ENCODE measurements at regions not wholly inside any gene's neighbourhood (a gene's known extent, or its start where the extent isn't known, plus 50 kb on each side); places are given as distances from the start of the nearest gene placed in this dataset.
A peak's percentile ranks its signal among the peaks of the same experiment; 100 is the strongest.
"Not testable (repeated sequence)": the region's sequence is repeated elsewhere in the genome, so short reads cannot be mapped to it uniquely, and the experiment has no call there.

DNA sequence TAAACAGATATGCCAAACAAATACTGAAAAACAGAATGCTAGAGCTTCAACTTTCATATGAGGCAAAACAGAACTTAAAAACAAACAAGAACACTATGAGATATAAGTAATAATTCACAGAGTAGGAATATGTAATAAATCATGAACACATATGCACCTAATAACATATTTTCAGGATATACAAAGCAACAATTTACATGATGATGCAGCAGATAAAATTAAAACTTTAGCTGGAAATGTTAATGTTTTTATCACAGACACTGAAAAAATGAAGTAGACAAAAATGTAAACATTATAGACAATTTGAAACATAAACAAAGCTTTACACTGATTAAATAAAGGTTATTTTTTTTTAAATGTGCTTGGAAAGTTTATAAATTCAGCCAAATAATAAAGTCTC lies 443.1 kb upstream of the NFIA start:
- no peak for DNase-seq

DNA sequence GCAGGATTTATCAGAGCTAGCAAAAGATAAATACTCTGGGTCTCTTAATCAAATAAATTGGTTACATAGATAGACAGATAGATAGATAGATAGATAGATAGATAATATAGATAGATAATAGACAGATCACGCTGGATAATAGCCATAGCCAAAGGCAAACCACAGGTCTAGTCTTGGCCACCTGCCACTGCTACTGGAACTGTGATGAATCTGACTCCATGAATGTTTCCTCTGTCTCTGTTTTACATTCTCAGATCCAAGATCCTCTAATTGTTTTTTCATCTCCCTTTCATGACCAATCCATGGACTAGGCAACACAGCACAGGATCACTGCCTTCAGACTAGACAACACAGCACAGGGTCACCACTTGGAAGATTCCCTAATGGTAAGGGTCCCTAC lies 444.7 kb upstream of the NFIA start:
- peak in 1 of 2 experiments; percentile 36 for DNase-seq

DNA sequence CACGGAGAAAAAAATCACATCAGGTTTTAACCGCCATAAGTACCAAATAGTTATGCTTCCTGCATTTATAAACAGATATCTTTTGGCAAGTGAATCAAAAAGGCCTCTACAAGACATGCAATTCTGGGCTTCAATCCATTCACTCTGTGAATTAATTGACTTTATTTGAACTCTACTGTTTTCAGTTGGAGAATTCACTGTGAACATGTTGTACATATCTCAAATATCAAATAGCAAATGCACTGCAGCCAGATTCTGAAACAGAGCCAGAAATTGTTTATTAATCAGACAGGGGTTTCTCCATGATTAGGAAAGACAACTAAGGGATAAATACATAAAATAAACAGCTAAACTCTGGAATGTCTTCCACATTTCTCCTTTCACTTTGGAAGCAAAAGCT lies 445.4 kb upstream of the NFIA start:
- peak; percentile 5 to 34 for DNase-seq

DNA sequence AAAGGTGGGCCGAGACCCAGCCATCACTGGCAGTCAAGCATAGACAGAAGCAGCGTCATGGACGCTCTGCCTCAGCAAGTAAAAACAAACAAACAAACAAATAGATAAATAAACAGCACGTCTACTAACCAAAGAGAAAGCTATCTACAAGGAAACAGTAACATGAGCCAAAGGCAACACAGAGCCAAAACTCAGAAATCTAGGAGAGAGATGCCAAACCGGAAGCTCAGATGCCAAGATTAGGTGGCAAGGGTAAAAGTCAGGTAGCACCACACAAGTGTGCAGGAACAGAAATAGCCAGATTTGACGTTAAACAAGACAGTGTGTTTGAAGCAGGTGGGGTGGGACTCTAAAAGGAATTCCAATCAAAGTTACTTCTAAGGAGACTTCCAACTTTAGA lies 448.3 kb upstream of the NFIA start:
- no peak for DNase-seq

DNA sequence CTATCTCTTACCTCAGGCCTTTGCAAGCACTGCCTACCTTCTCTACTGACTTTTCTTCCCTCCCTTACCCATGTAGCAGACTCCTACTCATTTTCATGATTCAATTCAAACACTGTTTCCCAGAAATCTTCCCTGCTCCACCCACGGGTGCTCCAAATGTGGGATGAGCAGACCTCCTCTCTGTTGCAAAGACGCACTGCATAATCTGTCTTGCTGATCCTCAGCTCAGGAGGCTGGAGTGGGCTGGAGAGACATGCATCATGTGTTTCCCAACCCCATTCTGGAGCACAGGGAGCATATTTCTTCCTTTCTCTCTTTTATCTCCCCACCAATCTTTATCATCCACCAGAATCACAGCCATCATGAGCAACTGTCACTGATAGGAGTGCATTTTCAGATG lies 459.9 kb upstream of the NFIA start:
- no peak for DNase-seq

DNA sequence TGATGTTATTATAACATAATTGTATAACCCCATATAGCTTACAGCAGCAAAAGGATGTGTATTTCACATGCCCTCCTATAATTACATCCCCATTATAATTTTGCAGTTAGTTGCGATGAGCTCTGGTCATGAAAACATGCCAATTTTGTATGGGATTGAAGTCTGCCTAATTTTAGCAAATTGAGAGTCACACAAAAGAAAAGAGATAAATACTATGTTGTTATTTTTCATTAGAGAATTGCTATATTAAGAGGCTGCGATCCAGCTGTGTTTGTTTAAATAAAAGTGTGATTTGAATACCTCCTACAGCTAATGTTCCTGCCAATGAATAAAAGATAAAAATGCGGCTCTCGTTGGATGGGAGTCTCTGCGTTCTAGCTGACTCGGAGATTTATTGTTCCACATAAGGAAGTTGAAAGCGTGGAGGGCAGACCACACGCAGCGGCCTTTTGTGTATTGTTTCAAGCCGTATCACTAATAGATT lies 461.0 kb upstream of the NFIA start:
- no peak for DNase-seq

DNA sequence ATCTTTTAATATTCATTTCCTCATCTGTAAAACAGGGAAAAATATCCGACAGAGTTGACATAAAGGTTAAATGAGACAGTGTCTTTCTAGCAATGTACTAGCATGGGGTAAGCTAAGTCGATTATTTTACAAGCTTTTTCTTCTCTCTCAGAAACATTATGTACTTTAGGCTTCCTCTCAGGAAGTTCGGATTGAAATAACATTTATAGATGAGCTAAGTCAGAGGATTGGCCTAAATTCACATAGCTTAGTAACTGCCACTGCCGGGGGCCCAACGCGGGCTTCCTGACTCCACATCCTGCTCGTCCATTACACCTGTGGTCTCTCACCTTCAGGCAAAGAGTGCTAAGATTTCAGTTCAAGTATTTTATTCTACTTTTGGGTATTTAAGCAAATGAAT lies 462.3 kb upstream of the NFIA start:
- no peak for DNase-seq

DNA sequence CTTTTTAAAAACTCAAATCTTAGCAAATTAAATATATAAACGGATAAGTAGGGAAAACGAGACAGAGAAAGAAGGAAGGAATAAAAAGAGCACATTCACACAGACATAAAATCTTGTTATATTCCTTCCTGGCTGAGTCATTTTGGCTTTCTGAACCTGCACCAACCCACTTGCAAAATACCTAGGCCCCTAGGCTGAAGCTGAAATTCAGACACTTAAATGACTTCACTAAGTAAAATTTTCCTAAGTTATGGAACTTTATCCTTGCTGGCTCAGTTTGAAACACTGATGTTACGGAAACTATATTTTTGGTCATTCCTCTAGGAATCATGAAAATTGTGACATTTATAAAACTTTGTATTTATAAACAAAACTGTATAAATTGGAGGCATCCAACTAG lies 462.8 kb upstream of the NFIA start:
- DNase-seq = no peak

DNA sequence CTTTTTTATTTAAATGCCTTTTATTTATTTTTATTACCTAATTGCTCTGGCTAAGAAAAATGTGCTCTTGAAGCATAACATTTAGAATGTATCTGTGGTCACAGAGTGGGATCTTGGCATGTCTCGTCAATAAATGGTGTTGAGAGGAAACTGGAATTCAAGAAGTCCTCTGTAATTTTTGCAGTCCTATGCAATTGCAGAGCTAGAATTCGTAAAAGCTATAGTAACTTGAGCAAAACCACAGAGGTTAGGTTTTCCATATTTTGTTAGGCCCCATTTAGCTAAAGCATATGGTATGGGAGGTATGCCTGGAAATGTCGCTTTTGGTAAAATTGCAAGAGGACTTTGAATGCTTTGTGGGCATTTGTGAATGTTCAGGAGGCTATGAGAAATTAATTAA lies 466.7 kb upstream of the NFIA start:
- DNase-seq = no peak

DNA sequence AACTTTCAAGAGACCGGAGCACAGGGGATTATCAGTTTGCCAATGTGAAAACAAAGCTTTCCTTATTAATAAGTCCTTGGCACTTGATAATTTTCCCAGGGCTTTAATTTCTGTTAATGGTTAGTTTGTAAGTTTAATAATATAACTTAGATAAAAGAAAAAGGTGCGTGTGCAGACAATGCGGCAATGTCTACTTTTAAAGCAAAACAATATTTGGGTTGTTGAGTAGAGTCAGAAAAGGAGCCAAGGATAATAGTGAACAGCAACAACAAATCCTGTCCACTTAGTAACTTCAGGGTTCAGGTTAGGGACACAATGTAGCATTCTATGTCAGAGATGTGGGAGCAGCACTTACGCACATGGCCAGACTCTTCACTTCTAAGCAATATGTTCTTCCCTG lies 469.6 kb upstream of the NFIA start:
- no peak for DNase-seq

DNA sequence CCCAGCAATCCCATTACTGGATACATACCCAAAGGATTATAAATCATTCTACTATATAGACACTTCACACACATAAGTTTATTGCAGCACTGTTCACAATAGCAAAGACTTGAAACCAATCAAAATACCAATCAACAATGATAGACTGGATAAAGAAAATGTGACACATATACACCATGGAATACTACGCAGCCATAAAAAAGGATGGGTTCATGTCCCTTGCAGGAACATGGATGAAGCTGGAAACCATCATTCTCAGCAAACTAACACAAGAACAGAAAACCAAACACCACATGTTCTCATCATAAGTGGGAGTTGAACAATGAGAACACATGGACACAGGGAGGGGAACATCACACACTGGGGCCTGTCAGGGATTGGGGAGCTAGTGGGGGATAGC lies 475.4 kb upstream of the NFIA start:
- not testable (repeated sequence) for DNase-seq

DNA sequence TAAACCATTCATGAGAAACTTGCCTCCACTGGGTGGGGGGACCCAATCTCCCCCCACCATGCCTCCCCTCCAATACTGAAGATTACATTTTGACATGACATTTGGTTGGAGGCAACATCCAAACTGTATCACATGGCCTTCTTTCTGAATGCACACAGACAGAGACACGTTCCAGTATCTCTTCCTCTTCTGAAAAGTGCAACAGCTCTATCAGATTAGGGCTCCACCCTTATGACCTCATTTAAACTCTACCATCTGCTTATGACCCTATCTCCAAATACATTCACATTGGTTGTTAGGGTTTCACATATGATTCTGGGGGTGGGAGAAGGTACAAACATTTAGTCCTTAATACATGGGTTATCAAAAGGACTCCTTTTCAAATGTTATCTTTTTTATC lies 481.8 kb upstream of the NFIA start:
- no peak for DNase-seq

DNA sequence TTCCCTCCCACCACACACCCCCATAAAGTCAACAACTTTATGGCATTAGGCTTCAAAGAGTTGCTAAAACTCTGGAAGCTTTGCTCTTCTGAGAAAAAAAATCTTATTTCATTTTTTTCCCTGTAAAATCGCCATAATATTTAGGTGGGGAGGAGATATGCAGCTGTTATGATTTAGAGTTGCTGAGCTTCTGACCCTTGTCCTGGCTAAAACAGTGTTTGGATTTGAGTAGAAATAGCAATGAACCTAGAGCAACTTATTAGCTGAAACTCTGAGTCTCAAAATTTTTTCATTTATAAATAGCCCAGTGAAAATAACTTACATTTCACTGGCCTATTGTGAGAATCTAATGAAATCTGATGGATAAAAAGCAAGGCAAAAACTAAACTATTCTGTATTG lies 482.8 kb upstream of the NFIA start:
- DNase-seq = no peak

DNA sequence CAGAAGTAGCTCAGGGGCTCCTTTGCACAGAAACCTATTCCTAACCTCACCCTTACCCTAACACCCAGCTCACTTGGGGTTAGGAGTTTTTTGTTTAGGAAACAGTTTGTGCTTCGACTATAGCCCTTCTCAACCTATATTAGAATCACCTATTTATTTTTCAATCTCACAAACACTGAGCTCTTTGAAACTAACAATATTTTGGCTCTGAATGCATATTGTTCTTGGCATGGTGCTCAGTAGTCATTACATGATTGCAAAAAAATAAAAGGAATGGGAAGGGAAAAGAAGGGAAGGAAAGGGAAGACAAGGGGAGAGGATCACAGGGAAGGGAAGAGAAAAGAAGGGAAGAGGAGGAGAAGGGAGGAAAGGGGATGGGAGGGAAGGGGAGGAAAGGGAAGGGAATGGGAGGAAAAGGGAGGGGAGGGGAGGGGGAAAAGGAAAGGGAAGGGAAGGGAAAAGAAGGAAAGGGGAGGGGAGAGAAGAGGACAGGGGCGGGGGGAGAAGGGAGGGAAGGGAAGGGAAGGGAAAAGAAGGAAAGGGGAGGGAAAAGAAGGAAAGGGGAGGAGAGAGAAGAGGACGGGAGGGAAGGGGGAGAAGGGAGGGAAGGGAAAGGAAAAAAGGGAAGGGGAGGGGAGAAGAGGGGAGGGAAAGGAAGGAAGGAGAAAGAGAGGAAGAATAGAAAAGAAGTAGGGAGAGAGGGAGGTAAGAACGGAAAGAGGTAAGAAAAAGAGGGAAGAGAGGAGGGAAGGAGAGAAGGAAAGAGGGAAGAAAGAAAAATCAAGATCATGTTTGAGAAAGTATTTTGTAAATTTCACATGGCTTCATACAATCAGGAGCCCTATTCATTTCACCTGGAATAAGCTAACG lies 484.1 kb upstream of the NFIA start:
- DNase-seq = no peak

DNA sequence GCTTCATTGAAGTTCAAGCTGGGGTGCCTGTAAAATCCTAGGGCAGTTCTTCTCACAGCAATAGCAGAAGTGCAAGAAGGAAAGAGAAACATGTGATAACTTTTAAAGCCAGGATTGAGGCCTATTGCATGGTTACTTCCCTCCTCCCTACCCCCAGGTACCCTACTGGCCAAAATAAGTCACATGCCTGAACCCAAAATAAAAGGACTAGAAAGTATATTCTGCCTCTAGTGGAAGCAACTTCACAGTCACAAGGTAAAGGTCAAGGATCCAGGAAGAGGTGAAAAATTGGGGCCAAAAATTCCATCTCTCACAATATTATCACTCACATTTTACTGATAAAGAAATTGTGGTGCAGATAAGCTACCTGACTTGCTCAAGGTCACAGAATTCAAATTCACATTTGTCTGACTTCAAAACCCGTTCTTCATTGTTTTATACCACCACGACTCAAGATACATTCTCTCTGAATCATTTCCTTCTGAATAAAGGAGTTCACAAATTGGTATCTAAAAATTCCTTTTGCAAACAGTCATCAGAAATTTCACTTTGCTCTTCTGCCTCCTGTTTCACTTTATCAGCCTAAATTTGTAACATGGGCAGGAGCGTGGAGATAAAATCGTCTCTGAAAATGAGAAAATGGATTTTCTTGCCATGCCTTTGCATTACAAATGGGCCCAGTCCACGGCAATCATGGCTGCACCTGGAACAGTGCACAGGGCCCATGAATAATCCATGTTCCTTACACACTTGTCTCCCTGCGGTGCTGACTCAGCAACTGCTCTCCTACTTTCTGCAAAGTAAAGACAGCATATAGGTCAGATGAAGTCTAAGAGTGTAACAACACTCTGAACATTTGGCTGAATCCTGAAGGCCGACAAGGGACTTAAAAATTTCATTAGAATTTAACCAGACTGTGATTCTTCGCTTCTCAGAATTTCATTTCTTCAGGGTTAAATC lies 485.3 kb upstream of the NFIA start:
- DNase-seq = no peak

DNA sequence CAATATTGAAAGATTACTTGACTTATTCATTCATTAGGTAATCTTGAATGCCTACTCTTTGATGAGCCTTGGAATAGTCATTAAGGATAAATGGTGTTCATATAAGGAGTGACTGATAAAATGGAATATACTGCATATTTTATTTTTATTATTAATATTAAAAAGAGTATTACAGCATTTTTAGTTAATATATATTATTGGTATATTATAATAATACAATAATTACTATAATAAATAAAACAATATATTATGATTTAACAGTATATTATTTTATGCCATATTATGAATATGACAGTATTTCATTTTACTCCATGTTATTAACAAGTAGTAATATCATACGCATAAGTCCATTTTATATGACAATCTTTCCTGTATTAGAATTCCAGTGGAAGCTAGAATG lies 490.8 kb upstream of the NFIA start:
- no peak for DNase-seq

DNA sequence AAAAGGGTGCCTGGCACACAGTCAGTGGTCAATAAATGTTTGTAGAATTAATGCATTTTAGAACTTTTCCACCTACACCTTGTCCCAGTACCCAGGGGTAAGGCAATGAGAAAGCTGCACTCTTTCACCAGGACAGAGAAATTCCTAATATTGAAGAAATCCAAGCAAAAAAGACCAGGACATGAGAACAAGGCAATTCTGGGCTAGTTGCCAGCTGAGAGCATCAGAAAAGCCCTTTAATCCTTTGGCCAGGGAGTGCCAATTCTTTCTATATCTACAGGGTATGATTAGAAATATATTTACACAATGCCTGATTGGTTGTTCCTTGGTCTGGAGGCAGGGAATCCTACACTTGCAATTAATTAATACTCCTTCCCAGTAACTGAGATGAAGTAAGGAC lies 492.4 kb upstream of the NFIA start:
- DNase-seq = peak; percentile 17 to 72

DNA sequence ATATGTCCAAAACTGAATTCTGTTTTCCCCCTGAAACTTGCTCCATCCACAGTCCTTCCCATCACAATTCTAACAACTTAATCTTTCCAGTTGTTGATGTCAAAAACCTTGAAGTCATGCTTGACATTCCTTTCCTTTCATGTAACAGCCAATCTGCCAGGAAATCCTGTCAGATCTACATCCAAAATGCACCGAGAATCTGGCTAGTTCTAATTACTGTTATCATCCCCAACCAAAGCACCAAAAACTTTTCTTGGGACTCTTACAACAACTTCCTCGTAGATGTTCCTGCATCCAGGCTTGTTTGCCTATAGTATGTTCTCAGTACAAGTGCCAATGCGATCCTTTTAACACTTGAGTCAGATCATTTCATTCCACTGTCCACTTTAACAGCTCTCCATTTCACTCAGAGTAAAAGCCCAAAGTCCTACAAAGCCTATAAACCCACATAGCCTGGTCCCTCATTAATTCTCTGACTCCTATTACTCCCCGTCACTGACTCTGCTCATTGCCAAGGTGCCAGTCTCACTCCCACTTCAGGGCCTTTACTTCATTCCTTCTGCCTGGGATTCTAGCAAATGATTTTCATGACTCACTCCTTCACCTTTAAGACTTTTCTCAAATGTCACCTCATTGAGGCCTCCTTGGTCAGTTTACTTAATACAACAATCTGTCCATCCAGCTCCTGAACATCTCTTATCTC lies 493.2 kb upstream of the NFIA start:
- no peak for DNase-seq

DNA sequence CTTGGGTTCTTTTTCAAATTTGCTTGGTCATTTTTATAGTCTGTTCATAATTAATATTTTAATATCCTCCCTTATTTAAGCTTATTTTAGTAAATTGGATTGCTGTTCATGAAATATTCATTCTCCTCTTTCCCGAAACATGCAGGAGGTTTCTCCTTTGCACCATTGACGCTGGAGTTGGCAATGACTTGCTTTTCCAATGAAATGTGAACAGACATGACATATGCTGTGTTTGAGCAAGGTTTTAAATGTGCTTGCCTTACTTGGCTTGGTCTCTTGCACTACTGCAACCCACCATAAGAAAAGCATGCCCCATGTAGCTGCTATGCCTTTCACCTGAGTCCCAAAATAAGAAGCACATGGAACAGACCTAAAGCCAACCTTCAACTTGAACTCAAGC lies 498.0 kb upstream of the NFIA start:
- DNase-seq = peak in 1 of 2 experiments; percentile 6

DNA sequence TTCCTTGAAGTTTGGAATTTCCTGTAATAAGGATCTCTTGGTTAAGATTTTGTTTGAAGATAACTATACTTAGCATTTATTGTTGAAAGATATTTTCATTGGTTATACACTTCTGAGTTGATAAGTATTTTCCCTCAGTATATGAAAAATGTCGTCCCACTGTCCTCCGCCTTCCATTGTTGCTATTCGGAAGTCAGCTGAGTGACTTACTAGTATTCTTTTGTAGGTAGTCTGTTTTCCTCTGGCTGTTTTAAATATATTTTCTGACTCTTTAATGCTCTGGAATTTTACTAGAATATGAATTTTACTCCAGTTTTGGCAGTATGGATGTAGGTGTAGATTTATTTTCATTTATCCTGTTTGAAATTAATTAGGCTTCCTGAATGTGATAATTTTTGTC lies 498.7 kb upstream of the NFIA start:
- no peak for DNase-seq

DNA sequence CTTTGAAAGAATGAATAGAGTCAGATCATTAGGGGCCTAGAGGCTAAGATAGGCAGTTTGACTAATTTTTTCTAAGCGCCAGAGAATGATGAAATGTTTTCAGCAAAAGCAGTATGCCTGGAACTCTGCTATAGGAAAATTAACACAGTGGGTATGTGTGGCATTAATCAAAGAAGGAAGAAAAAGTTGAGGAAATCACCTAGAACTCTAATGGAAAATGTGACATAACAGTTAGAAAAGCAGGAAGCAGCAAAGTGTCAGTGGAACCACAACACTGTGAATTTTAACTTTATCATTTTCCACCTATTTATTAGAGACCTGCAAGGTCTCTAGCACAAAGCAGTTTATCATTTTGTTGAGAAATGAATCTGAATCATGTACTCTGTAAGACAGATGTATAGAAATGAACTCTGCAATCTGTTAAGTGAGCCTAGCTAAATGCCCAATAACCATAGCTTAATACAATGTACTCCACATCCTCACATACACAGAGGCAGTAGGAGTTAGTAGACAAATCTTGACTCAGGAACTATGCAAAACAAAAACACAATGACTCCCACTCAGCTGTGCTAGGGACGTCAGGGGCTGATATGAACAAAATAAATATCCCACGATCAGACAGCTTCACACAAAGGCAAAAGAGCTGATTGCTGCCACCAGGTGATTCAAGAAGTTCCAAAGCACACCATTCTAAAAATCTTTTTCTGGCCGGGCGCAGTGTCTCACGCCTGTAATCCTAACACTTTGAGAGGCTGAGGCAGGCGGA lies 500.7 kb upstream of the NFIA start:
- no peak for DNase-seq

DNA sequence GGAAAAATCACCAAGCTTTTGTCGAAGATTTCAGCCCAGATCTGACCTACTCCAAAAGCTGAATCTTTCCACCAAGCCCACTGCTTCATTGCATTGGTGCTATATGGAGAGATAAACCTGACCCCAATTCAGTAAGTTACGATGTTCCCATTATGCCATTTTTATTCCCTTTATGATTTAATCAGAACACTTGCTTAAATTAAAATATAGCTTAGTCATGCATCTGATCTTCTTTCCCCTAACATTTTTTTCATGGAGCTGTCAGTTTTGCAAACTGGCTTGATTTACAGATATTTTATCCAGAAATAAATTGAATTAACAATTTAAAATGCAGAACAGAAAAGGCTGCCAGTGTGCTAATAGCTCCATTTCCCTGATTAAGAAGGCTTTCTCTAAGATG lies 503.5 kb upstream of the C1orf87 start:
- DNase-seq = no peak
